BLaER1 (cell line): ENCODE measurements at regions not wholly inside any gene's neighbourhood (a gene's known extent, or its start where the extent isn't known, plus 50 kb on each side); places are given as distances from the start of the nearest gene placed in this dataset.

Source experiments
- H3K27ac ChIP-seq: shearing (Covaris generic); formaldehyde crosslinking; 2 replicates; pipeline ENCODE4 v1.8.1; 2022
- H3K27me3 ChIP-seq: shearing (Covaris generic); formaldehyde crosslinking; 2 replicates; pipeline ENCODE4 v1.8.1; 2022
- H3K36me3 ChIP-seq: shearing (Covaris generic); formaldehyde crosslinking; 2 replicates; pipeline ENCODE4 v1.8.1; 2022
- H3K4me1 ChIP-seq: shearing (Covaris generic); formaldehyde crosslinking; 2 replicates; pipeline ENCODE4 v1.8.1; 2022
- H3K4me2 ChIP-seq: shearing (Covaris generic); formaldehyde crosslinking; 2 replicates; pipeline ENCODE4 v1.8.1; 2022
- H3K4me3 ChIP-seq: shearing (Covaris generic); formaldehyde crosslinking; 2 replicates; pipeline ENCODE4 v1.8.1; 2022
- H3K9ac ChIP-seq: shearing (Covaris generic); formaldehyde crosslinking; 2 replicates; pipeline ENCODE4 v1.8.1; 2022
- H3K9me3 ChIP-seq: shearing (Covaris generic); formaldehyde crosslinking; 2 replicates; pipeline ENCODE4 v1.8.1; 2022
- H4K20me1 ChIP-seq: shearing (Covaris generic); formaldehyde crosslinking; 2 replicates; pipeline ENCODE4 v1.8.1; 2022
- Cebpa-rat ChIP-seq: shearing (Covaris generic); IDR thresholded peaks from 2 replicates; pipeline ENCODE4 v1.8.1; 2022

DNA sequence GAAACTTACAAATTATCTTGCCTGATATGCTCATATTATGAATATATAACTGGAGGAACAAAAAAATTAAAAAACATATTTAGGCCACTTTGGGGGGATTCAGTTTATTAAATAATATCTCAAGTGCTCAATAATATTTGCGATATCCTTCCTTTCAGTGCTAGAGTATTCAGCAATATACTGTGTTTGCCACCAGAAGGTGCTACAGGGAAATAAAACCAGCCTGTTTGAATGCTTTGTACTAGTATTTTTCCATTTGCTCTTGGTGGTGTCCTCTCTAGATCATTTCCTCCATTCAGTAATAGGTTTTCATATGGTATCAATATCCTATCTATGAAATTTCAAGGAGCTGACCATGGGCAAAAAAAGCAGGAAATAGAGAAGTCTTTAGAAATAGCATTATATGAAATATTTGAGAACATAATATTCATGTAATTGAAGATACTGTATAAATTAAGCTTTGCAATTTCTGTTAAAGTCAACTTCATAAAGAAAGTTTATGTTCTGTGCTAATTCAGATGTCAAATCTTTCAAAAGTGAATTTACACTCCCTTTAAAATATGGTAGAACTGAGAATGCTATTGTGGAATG is 106.2 kb upstream of the NAV3 start:
- H3K27ac ChIP-seq: no peak overlapping the region
- no peak for TF ChIP-seq Cebpa-rat

DNA sequence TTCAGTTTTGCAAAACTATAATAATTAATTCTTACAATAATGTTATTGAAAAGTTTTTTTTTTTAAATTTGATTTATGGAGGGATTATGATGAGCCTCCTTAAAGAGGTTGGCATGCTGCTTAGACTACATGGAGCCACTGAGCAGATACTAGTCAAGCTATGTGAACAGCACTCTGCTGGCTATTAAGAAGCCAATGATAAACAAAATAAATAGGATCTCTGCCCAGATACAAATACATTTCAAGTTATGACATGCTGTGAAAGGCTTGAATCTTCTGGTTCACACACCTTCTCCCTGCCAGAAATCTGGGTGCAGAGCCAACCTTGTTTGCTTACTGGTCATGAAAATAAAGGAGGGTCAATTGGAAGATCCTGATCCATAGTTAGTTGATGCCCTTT is 107.4 kb upstream of the NAV3 start:
- H3K4me3 ChIP-seq: no peak overlapping the region
- H3K36me3 ChIP-seq: no peaks in the 10 kb centered on the region
- no peak overlapping the region for H3K27ac ChIP-seq
- no peaks in the 10 kb centered on the region for H3K4me1 ChIP-seq
- no peak overlapping the region for H3K4me2 ChIP-seq
- H3K9ac ChIP-seq: no peak overlapping the region
- peaks cover 2% of the 10 kb centered on the region; the same call in 1 of the 2 replicates for H3K9me3 ChIP-seq
- no peaks in the 10 kb centered on the region for H3K27me3 ChIP-seq
- no peaks in the 10 kb centered on the region for H4K20me1 ChIP-seq
- TF ChIP-seq Cebpa-rat: no peak

More for the DNA sequence above, 106.2 kb upstream of the NAV3 start:
- Histone ChIP-seq H3K36me3 (no peaks in the 10 kb centered on the region), H3K9ac (no peak overlapping the region), H3K4me1 (no peaks in the 10 kb centered on the region), H3K9me3 (no peaks in the 10 kb centered on the region), H3K4me3 (no peak overlapping the region), H3K27me3 (no peaks in the 10 kb centered on the region), H4K20me1 (no peaks in the 10 kb centered on the region), H3K4me2 (no peak overlapping the region)

DNA sequence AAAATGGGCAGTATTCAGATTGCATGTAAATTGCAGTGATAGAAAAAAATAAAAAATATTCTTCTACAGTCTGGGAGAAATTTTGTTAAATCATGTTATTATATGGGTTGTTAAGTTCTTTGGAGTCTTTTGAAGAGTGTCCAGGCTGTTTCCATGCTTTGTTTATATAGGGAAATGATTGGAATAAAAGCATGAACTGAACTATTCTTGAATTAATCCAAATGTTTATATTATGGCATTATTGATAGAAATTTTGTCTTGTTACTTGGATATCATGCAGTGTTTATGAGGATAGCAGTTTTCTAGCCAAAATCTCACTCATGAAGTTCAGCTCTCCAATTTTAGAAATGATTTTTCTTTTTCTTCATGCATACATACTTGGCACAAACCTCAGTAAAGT is 108.2 kb upstream of the NAV3 start:
- no peak overlapping the region for H3K4me3 ChIP-seq
- no peak overlapping the region for H3K4me2 ChIP-seq
- no peaks in the 10 kb centered on the region for H4K20me1 ChIP-seq
- H3K36me3 ChIP-seq: no peaks in the 10 kb centered on the region
- TF ChIP-seq Cebpa-rat: no peak
- no peaks in the 10 kb centered on the region for H3K27me3 ChIP-seq
- no peak overlapping the region for H3K27ac ChIP-seq
- H3K4me1 ChIP-seq: no peaks in the 10 kb centered on the region
- peaks cover 4% of the 10 kb centered on the region; the same call in 1 of the 2 replicates for H3K9me3 ChIP-seq
- H3K9ac ChIP-seq: no peak overlapping the region

GRCh38 chr12:77720258-77720657 is 110.4 kb upstream of the NAV3 start:
- H3K9ac ChIP-seq: no peak overlapping the region
- no peaks in the 10 kb centered on the region for H3K36me3 ChIP-seq
- no peak overlapping the region for H3K4me3 ChIP-seq
- H3K9me3 ChIP-seq: peaks cover 4% of the 10 kb centered on the region; the same call in 1 of the 2 replicates
- H3K4me2 ChIP-seq: no peak overlapping the region
- no peak for TF ChIP-seq Cebpa-rat
- H3K27me3 ChIP-seq: no peaks in the 10 kb centered on the region
- H4K20me1 ChIP-seq: no peaks in the 10 kb centered on the region
- no peak overlapping the region for H3K27ac ChIP-seq
- no peaks in the 10 kb centered on the region for H3K4me1 ChIP-seq

DNA sequence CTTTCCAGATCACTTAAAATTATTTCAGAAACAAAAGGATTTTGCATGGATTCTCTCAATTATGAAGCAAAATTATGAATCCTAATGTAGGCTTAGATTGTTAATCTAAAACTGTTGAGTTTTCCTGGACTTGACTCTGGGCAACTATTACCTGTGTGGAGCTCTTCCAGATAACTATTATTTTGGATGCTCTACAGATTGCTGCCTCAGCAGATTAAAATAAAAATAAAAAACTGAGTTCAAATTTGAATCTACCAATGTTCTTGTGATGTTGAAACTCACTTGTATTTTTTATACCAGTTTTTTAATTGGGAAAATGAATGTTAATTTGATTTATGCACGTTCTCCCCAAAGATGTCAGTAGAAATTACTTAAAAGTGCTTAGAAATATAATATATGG is 120.5 kb upstream of the NAV3 start:
- H4K20me1 ChIP-seq: no peaks in the 10 kb centered on the region
- no peak overlapping the region for H3K9ac ChIP-seq
- no peaks in the 10 kb centered on the region for H3K4me1 ChIP-seq
- no peak for TF ChIP-seq Cebpa-rat
- H3K4me3 ChIP-seq: no peak overlapping the region
- H3K9me3 ChIP-seq: no peaks in the 10 kb centered on the region
- no peak overlapping the region for H3K27ac ChIP-seq
- no peaks in the 10 kb centered on the region for H3K27me3 ChIP-seq
- no peak overlapping the region for H3K4me2 ChIP-seq
- no peaks in the 10 kb centered on the region for H3K36me3 ChIP-seq

GRCh38 chr12:77697126-77697525 is 133.6 kb upstream of the NAV3 start:
- no peak for TF ChIP-seq Cebpa-rat
- H3K4me3 ChIP-seq: no peak overlapping the region
- no peaks in the 10 kb centered on the region for H4K20me1 ChIP-seq
- no peaks in the 10 kb centered on the region for H3K27me3 ChIP-seq
- no peak overlapping the region for H3K27ac ChIP-seq
- H3K9me3 ChIP-seq: no peaks in the 10 kb centered on the region
- no peak overlapping the region for H3K9ac ChIP-seq
- no peak overlapping the region for H3K4me2 ChIP-seq
- H3K36me3 ChIP-seq: no peaks in the 10 kb centered on the region
- no peaks in the 10 kb centered on the region for H3K4me1 ChIP-seq

GRCh38 chr12:77696183-77696582 is 134.5 kb upstream of the NAV3 start:
- H3K27me3 ChIP-seq: no peaks in the 10 kb centered on the region
- no peaks in the 10 kb centered on the region for H3K36me3 ChIP-seq
- H3K9me3 ChIP-seq: no peaks in the 10 kb centered on the region
- no peak overlapping the region for H3K4me2 ChIP-seq
- no peaks in the 10 kb centered on the region for H4K20me1 ChIP-seq
- H3K4me3 ChIP-seq: no peak overlapping the region
- no peak overlapping the region for H3K9ac ChIP-seq
- H3K27ac ChIP-seq: no peak overlapping the region
- no peak for TF ChIP-seq Cebpa-rat
- H3K4me1 ChIP-seq: no peaks in the 10 kb centered on the region

- Histone ChIP-seq H3K9ac (no peak overlapping the region), H3K4me1 (no peaks in the 10 kb centered on the region), H3K9me3 (no peaks in the 10 kb centered on the region), H3K27me3 (no peaks in the 10 kb centered on the region), H3K36me3 (no peaks in the 10 kb centered on the region), H3K4me3 (no peak overlapping the region), H3K4me2 (no peak overlapping the region), H4K20me1 (no peaks in the 10 kb centered on the region), H3K27ac (no peak overlapping the region)
- no peak for TF ChIP-seq Cebpa-rat
Observed at GRCh38 chr12:77689510-77690086, 141.1 kb upstream of the NAV3 start.

DNA sequence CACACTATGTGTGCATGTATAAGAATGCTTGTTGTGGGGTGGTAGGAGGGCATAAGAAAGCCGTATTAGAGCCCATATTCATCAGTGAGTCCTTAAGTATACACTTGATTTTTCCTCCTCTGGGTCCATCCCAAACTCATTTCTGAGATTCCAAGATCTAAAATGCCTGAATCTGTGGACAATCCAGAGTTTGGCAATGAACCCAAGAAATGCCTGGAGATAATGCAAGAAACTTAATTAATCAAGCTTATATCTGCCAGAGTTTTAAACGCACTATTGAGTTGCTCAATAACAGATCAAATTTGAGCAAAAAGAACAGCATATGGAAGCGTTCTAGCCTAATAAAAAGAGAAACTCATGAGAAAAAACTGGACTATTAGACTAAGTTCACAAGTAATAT is 143.4 kb upstream of the NAV3 start:
- no peaks in the 10 kb centered on the region for H3K36me3 ChIP-seq
- H3K4me3 ChIP-seq: no peak overlapping the region
- no peak for TF ChIP-seq Cebpa-rat
- H4K20me1 ChIP-seq: no peaks in the 10 kb centered on the region
- H3K27me3 ChIP-seq: no peaks in the 10 kb centered on the region
- H3K9ac ChIP-seq: no peak overlapping the region
- H3K4me1 ChIP-seq: no peaks in the 10 kb centered on the region
- no peak overlapping the region for H3K27ac ChIP-seq
- no peaks in the 10 kb centered on the region for H3K9me3 ChIP-seq
- no peak overlapping the region for H3K4me2 ChIP-seq

- Histone ChIP-seq H3K36me3 (no peaks in the 10 kb centered on the region), H3K9ac (no peak overlapping the region), H3K9me3 (no peaks in the 10 kb centered on the region), H3K4me3 (no peak overlapping the region), H4K20me1 (no peaks in the 10 kb centered on the region), H3K27me3 (no peaks in the 10 kb centered on the region), H3K27ac (no peak overlapping the region), H3K4me2 (no peak overlapping the region), H3K4me1 (no peaks in the 10 kb centered on the region)
- no peak for TF ChIP-seq Cebpa-rat
Observed at GRCh38 chr12:77686760-77687159, 143.9 kb upstream of the NAV3 start.

GRCh38 chr12:77685901-77686300 is 144.8 kb upstream of the NAV3 start:
- Histone ChIP-seq H3K27ac (no peak overlapping the region), H3K36me3 (no peaks in the 10 kb centered on the region), H3K9ac (no peak overlapping the region), H3K4me3 (no peak overlapping the region), H3K4me2 (no peak overlapping the region), H4K20me1 (no peaks in the 10 kb centered on the region), H3K27me3 (no peaks in the 10 kb centered on the region), H3K9me3 (no peaks in the 10 kb centered on the region), H3K4me1 (no peaks in the 10 kb centered on the region)
- TF ChIP-seq Cebpa-rat: no peak
